Heart right ventricle (tissue), 16 donors: ENCODE measurements at regions not wholly inside any gene's neighbourhood (a gene's known extent, or its start where the extent isn't known, plus 50 kb on each side); places are given as distances from the start of the nearest gene placed in this dataset.

Experiments used
- ATAC-seq, 8 donors: fragments of 200-7000 bp; cut with Tn5 transposase; one replicate each; pipeline ENCODE4 v1.9.1; 2020; ENCODE audit warnings: mild to moderate bottlenecking in 8 of 8, moderate library complexity in 8 of 8, moderate number of reproducible peaks in 1 of 8
- DNase-seq, 2 donors: peaks; one replicate each; pipeline ENCODE4 v3.0.0-alpha.2; 2020
- H3K27ac ChIP-seq, 10 donors: fragments of 200-600 bp; sonication (generic) in 2 of 10; one replicate each; pipeline versions ENCODE4 v1.5.0 to v1.8.0; 2020 to 2022; ENCODE audit warnings: mild to moderate bottlenecking in 3 of 10
- H3K27me3 ChIP-seq, 7 donors: fragments of 200-600 bp; one replicate each; pipeline ENCODE4 v1.8.0; 2021 to 2022; ENCODE audit warnings: mild to moderate bottlenecking in 2 of 7
- H3K36me3 ChIP-seq, 9 donors: fragments of 200-600 bp; sonication (generic) in 1 of 9; one replicate each; pipeline versions ENCODE4 v1.5.0 to v1.8.0; 2020 to 2022; ENCODE audit warnings: mild to moderate bottlenecking in 2 of 9
- H3K4me1 ChIP-seq, 9 donors: fragments of 200-600 bp; sonication (generic) in 1 of 9; one replicate each; pipeline versions ENCODE4 v1.5.0 to v1.8.0; 2020 to 2022; ENCODE audit warnings: mild to moderate bottlenecking in 4 of 9
- H3K4me3 ChIP-seq, 10 donors: fragments of 200-600 bp; sonication (generic) in 2 of 10; one replicate each; pipeline versions ENCODE4 v1.5.0 to v1.8.0; 2020 to 2022; ENCODE audit warnings: mild to moderate bottlenecking in 7 of 10, moderate library complexity in 2 of 10
- H3K9me3 ChIP-seq, 11 donors: fragments of 200-600 bp in 10 of 11; sonication (generic) in 2 of 11; one replicate each; pipeline versions ENCODE4 v1.5.0 to v1.8.0; 2013 to 2022; ENCODE audit warnings: mild to moderate bottlenecking in 2 of 11, control low read depth in 1 of 11, moderate library complexity in 1 of 11
- WGBS, 2 donors: extraction: QIAGEN DNeasy Blood & Tissue Kit; methylation state at CpG; one replicate each; pipeline ENCODE4 v1.1.7; 2013; ENCODE audit warnings: inconsistent platforms in 1 of 2; 5-methylcytosine and 5-hydroxymethylcytosine counted together
- intact Hi-C, 10 donors: fragments of 100-400 bp; cut with DNase I; formaldehyde crosslinking; loops; one replicate each; pipeline versions ENCODE4 v1.11.1 to v1.14.2; 2022
- TF ChIP-seq, protein P1 (sequence below), 9 donors: fragments of 200-600 bp; sonication (generic) in 2 of 9; IDR thresholded peaks; one replicate each; pipeline versions ENCODE4 v1.5.0 to v1.8.0; 2021 to 2022; ENCODE audit warnings: antibody characterized with exemption in 9 of 9, mild to moderate bottlenecking in 5 of 9, moderate library complexity in 1 of 9
- donor health status: Arrhythmogenic right ventricular cardiomyopathy.
- donor health status: ischemic (EF 13 %, LVEDD 7.1; RV severe dilation, severe dysfunction).
- donor health status: healthy with polysubstance abuse.
- donor health status: DM: no; HTN: yes; CAD: no.
- donor health status: DM: no; HTN: no; CAD: no.
- donor health status: ischemic (EF 25% LVEDD 6.9; RV normal size, moderate dysfunction).
- donor health status: ischemic (EF 25% LVEDD 5.7; RV mildly dilated, moderate dysfunction).
- donor health status: healthy.
- donor health status: DM: yes; HTN: yes; CAD: no.
- donor health status: Ischemic cardiomyopathy.
- donor health status: ischemic (EF 35%, LVEDD 5.7; RV mildly dilated, moderate dysfunction).
- donor health status: nonischemic (EF 11% LVEDD 7.7; RV severe dilation, severe dysfunction).
- donor health status: DM: yes; HTN: yes; CAD: no.
- donor health status: PGD.
- donor health status: ischemic (EF 29% LVEDD 5.4; RV normal size, mild dysfunction).
- donor health status: nonischemic (EF 23%, LVEDD 6.1; RV moderate dilation, normal function).

- Histone ChIP-seq H3K27ac (no peak overlapping the region), H3K4me1 (peaks cover 5 to 11% (median 8%) of the 10 kb centered on the region in 9 donors), H3K36me3 (no peaks in the 10 kb centered on the region), H3K27me3 (no peaks in the 10 kb centered on the region), H3K4me3 (no peak overlapping the region), H3K9me3 (no peaks in the 10 kb centered on the region)
- no peak for ATAC-seq
- 89 to 90% methylated on average over 5 of the region's 5 CpGs for WGBS, 2 donors
- DNase-seq, result no peak
- intact Hi-C loops, result no loop called here
- TF ChIP-seq, protein P1, sequence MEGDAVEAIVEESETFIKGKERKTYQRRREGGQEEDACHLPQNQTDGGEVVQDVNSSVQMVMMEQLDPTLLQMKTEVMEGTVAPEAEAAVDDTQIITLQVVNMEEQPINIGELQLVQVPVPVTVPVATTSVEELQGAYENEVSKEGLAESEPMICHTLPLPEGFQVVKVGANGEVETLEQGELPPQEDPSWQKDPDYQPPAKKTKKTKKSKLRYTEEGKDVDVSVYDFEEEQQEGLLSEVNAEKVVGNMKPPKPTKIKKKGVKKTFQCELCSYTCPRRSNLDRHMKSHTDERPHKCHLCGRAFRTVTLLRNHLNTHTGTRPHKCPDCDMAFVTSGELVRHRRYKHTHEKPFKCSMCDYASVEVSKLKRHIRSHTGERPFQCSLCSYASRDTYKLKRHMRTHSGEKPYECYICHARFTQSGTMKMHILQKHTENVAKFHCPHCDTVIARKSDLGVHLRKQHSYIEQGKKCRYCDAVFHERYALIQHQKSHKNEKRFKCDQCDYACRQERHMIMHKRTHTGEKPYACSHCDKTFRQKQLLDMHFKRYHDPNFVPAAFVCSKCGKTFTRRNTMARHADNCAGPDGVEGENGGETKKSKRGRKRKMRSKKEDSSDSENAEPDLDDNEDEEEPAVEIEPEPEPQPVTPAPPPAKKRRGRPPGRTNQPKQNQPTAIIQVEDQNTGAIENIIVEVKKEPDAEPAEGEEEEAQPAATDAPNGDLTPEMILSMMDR (IDR thresholded peaks at IDR 0.05), result no peak
Observed at GRCh38 chr1:68287241-68287640, 54.9 kb upstream of the WLS start.

- no peak for DNase-seq
- TF ChIP-seq, protein P1 (IDR thresholded peaks at IDR 0.05), result no peak
- intact Hi-C loops, result no loop called here
- Histone ChIP-seq H3K4me3 (no peak overlapping the region), H3K9me3 (no peaks in the 10 kb centered on the region), H3K4me1 (no peaks in the 10 kb centered on the region), H3K36me3 (no peaks in the 10 kb centered on the region), H3K27me3 (no peaks in the 10 kb centered on the region), H3K27ac (no peak overlapping the region)
- 95 to 98% methylated on average over 4 of the region's 4 CpGs for WGBS, 2 donors
- ATAC-seq, result no peak
Observed at GRCh38 chr1:68285046-68285445, 52.7 kb upstream of the WLS start.

GRCh38 chr1:68281946-68282615, 49.8 kb upstream of the WLS start:
- H3K9me3 ChIP-seq, result no peaks in the 10 kb centered on the region
- no peaks in the 10 kb centered on the region for H3K4me1 ChIP-seq
- no peak for DNase-seq
- no peak overlapping the region for H3K27ac ChIP-seq
- 85 to 96% methylated on average over 4 of the region's 4 CpGs for WGBS, 2 donors
- intact Hi-C loops, result no loop called here
- H3K4me3 ChIP-seq, result no peak overlapping the region
- H3K36me3 ChIP-seq, result no peaks in the 10 kb centered on the region
- no peaks in the 10 kb centered on the region for H3K27me3 ChIP-seq
- TF ChIP-seq, protein P1 (IDR thresholded peaks at IDR 0.05), result peak in 1 of 9 donors; percentile 6
- ATAC-seq, result no peak
